ENCODE measurements at regions not wholly inside any gene's neighbourhood (a gene's known extent, or its start where the extent isn't known, plus 50 kb on each side); places are given as distances from the start of the nearest gene placed in this dataset.

DNA sequence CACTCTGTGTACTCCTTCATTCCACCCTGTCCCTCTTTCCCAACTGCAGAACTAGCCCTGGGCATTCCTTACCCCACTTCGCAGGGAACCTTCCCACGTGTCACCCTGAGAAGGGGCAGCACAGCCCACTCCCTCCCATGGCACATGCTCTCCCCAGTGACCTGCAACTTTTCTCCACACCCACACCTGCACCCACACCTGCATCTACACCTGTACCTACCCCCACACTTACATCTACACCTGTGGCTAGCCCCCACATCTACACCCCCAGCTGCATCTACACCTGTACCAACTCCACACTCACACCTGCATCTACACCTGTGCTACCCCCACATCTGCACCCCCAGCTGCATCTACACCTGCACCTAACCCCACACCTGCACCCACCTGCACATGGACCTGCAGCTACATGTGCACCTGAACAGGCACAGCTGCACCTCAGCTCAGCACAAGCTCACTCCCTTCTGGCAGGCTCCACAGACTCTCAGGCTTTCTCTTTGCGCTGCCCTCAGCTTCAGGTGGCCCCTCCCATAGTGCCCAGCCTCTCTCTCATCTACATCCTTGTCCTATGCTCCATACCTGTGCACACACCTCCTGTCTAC is 234.1 kb downstream of the TUBA3C start:
- H2BK120ac ChIP-seq (ENCODE audit: low read depth, low read length): no peak overlapping the region
- no peak overlapping the region for H3K4ac ChIP-seq (ENCODE audit: low read depth, low read length)
- intact Hi-C loops (cut with micrococcal nuclease) (no loop called here), in situ Hi-C loops (cut with MboI; ENCODE audit: low sequenced_read_pairs) (no loop called here), dilution Hi-C loops (cut with HindIII; ENCODE audit: low sequenced_read_pairs, unreplicated experiment) (no loop called here)
- no peak overlapping the region for H2AK9ac ChIP-seq (replicated peaks; ENCODE audit: low read depth, low read length, poor library complexity)
- no peak overlapping the region for H3K23ac ChIP-seq (ENCODE audit: low read depth, low read length)
- no peak overlapping the region for H2BK5ac ChIP-seq (ENCODE audit: low read depth, low read length, poor library complexity, severe bottlenecking)
- no peaks in the 10 kb centered on the region for H3K9me1 ChIP-seq (ENCODE audit: insufficient read depth, low read length)
- no peak overlapping the region for H2AFZ ChIP-seq (replicated peaks; ENCODE audit: low read length, poor library complexity)
- WGBS, 2 experiments (ENCODE audit: extremely low coverage in 2 of 2, insufficient read length in 1 of 2): 54% methylated on average over 2 of the region's 3 CpGs; no CpG with 5 or more reads in 1 of the 2 experiments
- no peak overlapping the region for H3K4me3 ChIP-seq (ENCODE audit: insufficient read depth, low read depth, low read length)
- no peaks in the 10 kb centered on the region for H3K36me3 ChIP-seq (ENCODE audit: control insufficient read depth, insufficient read depth, low read length)
- no peak for DNase-seq
- no peaks in the 10 kb centered on the region for H3K27me3 ChIP-seq (ENCODE audit: control insufficient read depth, insufficient read depth, low read length)
- ChIA-PET POLR2A (ENCODE audit: unreplicated experiment) (no interaction called here), CTCF (no interaction called here)
- BruUV-seq (replicated peaks): no TSS peak
- TF ChIP-seq POLR2A (IDR thresholded peaks at IDR 0.05; ENCODE audit: low read depth, low read length) (no peak), NFE2L2 (IDR thresholded peaks at IDR 0.05; ENCODE audit: low read depth, low read length) (no peak), RCOR1 (IDR thresholded peaks at IDR 0.05; ENCODE audit: insufficient replicate concordance, low read length) (no peak), FOS (IDR thresholded peaks at IDR 0.05; ENCODE audit: low read depth, low read length) (no peak), BHLHE40 (IDR thresholded peaks at IDR 0.05; ENCODE audit: low read depth, low read length) (no peak), RAD21 (IDR thresholded peaks at IDR 0.05; ENCODE audit: low read length) (no peak), MAFK (IDR thresholded peaks at IDR 0.05; ENCODE audit: low read depth, low read length) (no peak), MAZ (IDR thresholded peaks at IDR 0.05; ENCODE audit: borderline replicate concordance, low read depth, low read length) (no peak)
- TF ChIP-seq, protein P1, sequence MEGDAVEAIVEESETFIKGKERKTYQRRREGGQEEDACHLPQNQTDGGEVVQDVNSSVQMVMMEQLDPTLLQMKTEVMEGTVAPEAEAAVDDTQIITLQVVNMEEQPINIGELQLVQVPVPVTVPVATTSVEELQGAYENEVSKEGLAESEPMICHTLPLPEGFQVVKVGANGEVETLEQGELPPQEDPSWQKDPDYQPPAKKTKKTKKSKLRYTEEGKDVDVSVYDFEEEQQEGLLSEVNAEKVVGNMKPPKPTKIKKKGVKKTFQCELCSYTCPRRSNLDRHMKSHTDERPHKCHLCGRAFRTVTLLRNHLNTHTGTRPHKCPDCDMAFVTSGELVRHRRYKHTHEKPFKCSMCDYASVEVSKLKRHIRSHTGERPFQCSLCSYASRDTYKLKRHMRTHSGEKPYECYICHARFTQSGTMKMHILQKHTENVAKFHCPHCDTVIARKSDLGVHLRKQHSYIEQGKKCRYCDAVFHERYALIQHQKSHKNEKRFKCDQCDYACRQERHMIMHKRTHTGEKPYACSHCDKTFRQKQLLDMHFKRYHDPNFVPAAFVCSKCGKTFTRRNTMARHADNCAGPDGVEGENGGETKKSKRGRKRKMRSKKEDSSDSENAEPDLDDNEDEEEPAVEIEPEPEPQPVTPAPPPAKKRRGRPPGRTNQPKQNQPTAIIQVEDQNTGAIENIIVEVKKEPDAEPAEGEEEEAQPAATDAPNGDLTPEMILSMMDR (conservative IDR thresholded peaks at IDR 0.05; ENCODE audit: low read depth, low read length): no peak
- TF ChIP-seq, protein P2, sequence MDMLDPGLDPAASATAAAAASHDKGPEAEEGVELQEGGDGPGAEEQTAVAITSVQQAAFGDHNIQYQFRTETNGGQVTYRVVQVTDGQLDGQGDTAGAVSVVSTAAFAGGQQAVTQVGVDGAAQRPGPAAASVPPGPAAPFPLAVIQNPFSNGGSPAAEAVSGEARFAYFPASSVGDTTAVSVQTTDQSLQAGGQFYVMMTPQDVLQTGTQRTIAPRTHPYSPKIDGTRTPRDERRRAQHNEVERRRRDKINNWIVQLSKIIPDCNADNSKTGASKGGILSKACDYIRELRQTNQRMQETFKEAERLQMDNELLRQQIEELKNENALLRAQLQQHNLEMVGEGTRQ (IDR thresholded peaks at IDR 0.05; ENCODE audit: low read depth, low read length): no peak
- TF ChIP-seq, protein P3, sequence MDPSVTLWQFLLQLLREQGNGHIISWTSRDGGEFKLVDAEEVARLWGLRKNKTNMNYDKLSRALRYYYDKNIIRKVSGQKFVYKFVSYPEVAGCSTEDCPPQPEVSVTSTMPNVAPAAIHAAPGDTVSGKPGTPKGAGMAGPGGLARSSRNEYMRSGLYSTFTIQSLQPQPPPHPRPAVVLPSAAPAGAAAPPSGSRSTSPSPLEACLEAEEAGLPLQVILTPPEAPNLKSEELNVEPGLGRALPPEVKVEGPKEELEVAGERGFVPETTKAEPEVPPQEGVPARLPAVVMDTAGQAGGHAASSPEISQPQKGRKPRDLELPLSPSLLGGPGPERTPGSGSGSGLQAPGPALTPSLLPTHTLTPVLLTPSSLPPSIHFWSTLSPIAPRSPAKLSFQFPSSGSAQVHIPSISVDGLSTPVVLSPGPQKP (IDR thresholded peaks at IDR 0.05; ENCODE audit: borderline replicate concordance, low read depth, low read length): no peak
- no peak overlapping the region for H2AK5ac ChIP-seq (ENCODE audit: low read depth, low read length)
- H3K27ac ChIP-seq (ENCODE audit: insufficient read depth, low read length): no peak overlapping the region
- H3K4me1 ChIP-seq (ENCODE audit: control insufficient read depth, insufficient read depth, low read length): no peaks in the 10 kb centered on the region
- no peak overlapping the region for H4K91ac ChIP-seq (ENCODE audit: insufficient read depth, low read depth, low read length)
- no peak overlapping the region for H3K4me2 ChIP-seq (ENCODE audit: low read depth, low read length)
- no peak overlapping the region for H3K56ac ChIP-seq (ENCODE audit: extremely low read depth, insufficient read depth, low read length)
- no peak overlapping the region for H3K18ac ChIP-seq (ENCODE audit: low read depth, low read length)
- H3K9ac ChIP-seq (ENCODE audit: low read depth, low read length): no peak overlapping the region
- H3K79me1 ChIP-seq (ENCODE audit: low read depth in 1 of 2, low read length in 2 of 2): no peaks in the 10 kb centered on the region
- no peaks in the 10 kb centered on the region for H4K20me1 ChIP-seq (ENCODE audit: insufficient read depth, low read length)
- H4K5ac ChIP-seq (ENCODE audit: low read depth, low read length): no peak overlapping the region
- H2BK20ac ChIP-seq (ENCODE audit: low read depth, low read length): no peak overlapping the region
- peaks cover 47% of the 10 kb centered on the region for H3K9me3 ChIP-seq (ENCODE audit: control insufficient read depth, insufficient read depth, low read length)
- no peak overlapping the region for H2BK15ac ChIP-seq (ENCODE audit: low read depth, low read length)
- ATAC-seq (ENCODE audit: low read depth): no peak
- no peak overlapping the region for H3K14ac ChIP-seq (replicated peaks; ENCODE audit: low read depth, low read length)
- no peak overlapping the region for H4K8ac ChIP-seq (ENCODE audit: low read depth in 2 of 2, low read length in 2 of 2)
